ENCODE measurements at regions not wholly inside any gene's neighbourhood (a gene's known extent, or its start where the extent isn't known, plus 50 kb on each side); places are given as distances from the start of the nearest gene placed in this dataset.
A peak's percentile ranks its signal among the peaks of the same experiment; 100 is the strongest.

- peak in 1 of 2 donors; percentile 10 for DNase-seq (ENCODE audit: low read depth in 2 of 2)
- no peaks in the 10 kb centered on the region for H3K36me3 ChIP-seq (ENCODE audit: control insufficient read depth, insufficient read depth, low read length)
- H3K9me3 ChIP-seq (ENCODE audit: control insufficient read depth, insufficient read depth, low read depth, low read length), result no peaks in the 10 kb centered on the region
- H3K4me1 ChIP-seq (ENCODE audit: control insufficient read depth, extremely low read depth, insufficient read depth, low read length), result no peaks in the 10 kb centered on the region
- no peak overlapping the region for H3K4me2 ChIP-seq (ENCODE audit: extremely low read depth, insufficient read depth, low read length)
- no peaks in the 10 kb centered on the region for H3K27me3 ChIP-seq (ENCODE audit: control insufficient read depth, insufficient read depth, low read length)
- H2AFZ ChIP-seq (ENCODE audit: low read length), result no peak overlapping the region
- H4K20me1 ChIP-seq (ENCODE audit: control insufficient read depth, extremely low read depth, insufficient read depth, low read length), result no peaks in the 10 kb centered on the region
- H3K4me3 ChIP-seq (replicated peaks in 1 of 4; ENCODE audit: control extremely low read depth in 1 of 4, insufficient read depth in 1 of 4, low read depth in 3 of 4, low read length in 4 of 4), result no peak overlapping the region
- no peak overlapping the region for H3K27ac ChIP-seq (ENCODE audit: insufficient read depth, low read length)
- no peak for TF ChIP-seq CTCF (conservative IDR thresholded peaks at IDR 0.05 in 1 of 2, IDR thresholded peaks at IDR 0.05 in 1 of 2; ENCODE audit: low read depth in 1 of 2, low read length in 2 of 2)
- no peak for TF ChIP-seq EZH2 (IDR thresholded peaks at IDR 0.05; ENCODE audit: low read length, missing control alignments)
- no peak overlapping the region for H3K9ac ChIP-seq (ENCODE audit: insufficient read depth, low read length)
- no peaks in the 10 kb centered on the region for H3K79me2 ChIP-seq (ENCODE audit: control insufficient read depth, insufficient read depth, low read length)
These were observed 94.5 kb upstream of the CCDC150 start for GRCh38 chr2:196544906-196545433.

DNA sequence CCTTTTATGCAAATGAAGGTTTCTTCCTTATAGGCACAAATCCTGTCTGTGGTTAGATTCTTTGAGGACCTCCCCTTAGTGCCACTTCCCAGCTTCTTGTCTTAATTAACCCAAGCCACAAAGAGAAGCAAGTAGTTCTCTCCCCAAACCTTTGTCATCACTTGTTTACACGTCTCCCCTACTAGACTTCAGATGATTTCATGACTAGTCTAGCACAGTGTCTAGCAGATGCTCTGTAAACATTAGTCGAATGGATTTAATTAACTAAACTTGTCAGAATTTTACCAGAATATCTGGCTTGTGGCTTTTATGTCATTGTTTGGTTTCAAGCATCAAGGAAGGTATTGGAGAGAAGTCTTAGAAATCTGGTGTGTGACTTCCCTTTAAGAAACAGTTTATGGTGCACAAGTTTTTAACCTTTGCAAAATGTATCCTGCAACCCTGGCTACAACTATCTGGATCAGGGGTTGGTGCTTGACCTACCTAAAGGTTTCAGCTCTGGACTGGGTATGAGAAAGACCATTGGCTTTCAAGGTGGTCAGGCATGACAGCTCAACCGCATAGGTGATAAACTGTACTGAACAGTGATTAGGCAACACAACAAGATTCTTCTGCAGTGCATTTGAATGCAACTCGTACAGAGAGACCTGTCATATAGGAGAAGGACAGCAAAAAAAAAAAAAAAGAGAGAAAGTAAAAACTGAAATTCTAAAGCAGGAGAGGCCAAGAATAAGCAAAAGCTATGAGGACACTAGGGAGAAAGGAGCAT, 93.2 kb upstream of the CCDC150 start:
- H3K4me2 ChIP-seq (ENCODE audit: extremely low read depth, insufficient read depth, low read length), result no peak overlapping the region
- no peaks in the 10 kb centered on the region for H3K9me3 ChIP-seq (ENCODE audit: control insufficient read depth, insufficient read depth, low read depth, low read length)
- H3K9ac ChIP-seq (ENCODE audit: insufficient read depth, low read length), result no peak overlapping the region
- no peaks in the 10 kb centered on the region for H3K36me3 ChIP-seq (ENCODE audit: control insufficient read depth, insufficient read depth, low read length)
- H4K20me1 ChIP-seq (ENCODE audit: control insufficient read depth, extremely low read depth, insufficient read depth, low read length), result no peaks in the 10 kb centered on the region
- H2AFZ ChIP-seq (ENCODE audit: low read length), result no peak overlapping the region
- DNase-seq (ENCODE audit: low read depth in 2 of 2), result no peak
- no peaks in the 10 kb centered on the region for H3K79me2 ChIP-seq (ENCODE audit: control insufficient read depth, insufficient read depth, low read length)
- no peaks in the 10 kb centered on the region for H3K4me1 ChIP-seq (ENCODE audit: control insufficient read depth, extremely low read depth, insufficient read depth, low read length)
- TF ChIP-seq EZH2 (IDR thresholded peaks at IDR 0.05; ENCODE audit: low read length, missing control alignments) (no peak), CTCF (conservative IDR thresholded peaks at IDR 0.05 in 1 of 2, IDR thresholded peaks at IDR 0.05 in 1 of 2; ENCODE audit: low read depth in 1 of 2, low read length in 2 of 2) (no peak)
- H3K4me3 ChIP-seq (replicated peaks in 1 of 4; ENCODE audit: control extremely low read depth in 1 of 4, insufficient read depth in 1 of 4, low read depth in 3 of 4, low read length in 4 of 4), result no peak overlapping the region
- no peaks in the 10 kb centered on the region for H3K27me3 ChIP-seq (ENCODE audit: control insufficient read depth, insufficient read depth, low read length)
- H3K27ac ChIP-seq (ENCODE audit: insufficient read depth, low read length), result no peak overlapping the region

DNA sequence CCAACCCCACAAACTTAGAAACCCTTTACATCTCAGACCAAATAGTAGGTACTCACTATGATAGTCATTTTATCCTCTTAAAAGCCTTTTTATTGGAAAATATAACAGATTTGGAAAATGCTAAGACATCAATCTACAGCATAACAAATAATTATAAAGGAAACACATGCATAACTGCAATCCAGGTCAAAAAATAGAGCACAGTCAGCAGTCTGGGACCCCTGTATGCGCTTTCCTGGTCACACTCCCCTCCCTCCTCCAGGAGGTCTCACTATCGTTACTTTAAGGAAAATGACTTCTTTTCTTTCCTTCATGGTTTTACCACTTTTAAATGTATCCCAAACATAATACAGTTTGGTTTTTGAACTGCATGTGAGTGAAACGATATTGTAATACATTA, 90.5 kb upstream of the CCDC150 start:
- Histone ChIP-seq H3K27me3 (ENCODE audit: control insufficient read depth, insufficient read depth, low read length) (no peaks in the 10 kb centered on the region), H3K9me3 (ENCODE audit: control insufficient read depth, insufficient read depth, low read depth, low read length) (no peaks in the 10 kb centered on the region), H3K27ac (ENCODE audit: insufficient read depth, low read length) (no peak overlapping the region), H3K36me3 (ENCODE audit: control insufficient read depth, insufficient read depth, low read length) (no peaks in the 10 kb centered on the region), H3K4me3 (replicated peaks in 1 of 4; ENCODE audit: control extremely low read depth in 1 of 4, insufficient read depth in 1 of 4, low read depth in 3 of 4, low read length in 4 of 4) (no peak overlapping the region), H3K79me2 (ENCODE audit: control insufficient read depth, insufficient read depth, low read length) (no peaks in the 10 kb centered on the region), H2AFZ (ENCODE audit: low read length) (no peak overlapping the region), H3K4me2 (ENCODE audit: extremely low read depth, insufficient read depth, low read length) (no peak overlapping the region), H3K4me1 (ENCODE audit: control insufficient read depth, extremely low read depth, insufficient read depth, low read length) (no peaks in the 10 kb centered on the region), H4K20me1 (ENCODE audit: control insufficient read depth, extremely low read depth, insufficient read depth, low read length) (no peaks in the 10 kb centered on the region), H3K9ac (ENCODE audit: insufficient read depth, low read length) (no peak overlapping the region)
- no peak for TF ChIP-seq EZH2 (IDR thresholded peaks at IDR 0.05; ENCODE audit: low read length, missing control alignments)
- TF ChIP-seq CTCF (conservative IDR thresholded peaks at IDR 0.05 in 1 of 2, IDR thresholded peaks at IDR 0.05 in 1 of 2; ENCODE audit: low read depth in 1 of 2, low read length in 2 of 2), result no peak
- DNase-seq (ENCODE audit: low read depth in 2 of 2), result no peak
